IMR-90 (cell line): ENCODE measurements at regions not wholly inside any gene's neighbourhood (a gene's known extent, or its start where the extent isn't known, plus 50 kb on each side); places are given as distances from the start of the nearest gene placed in this dataset.

Source experiments
- ATAC-seq: fragments of 200-7000 bp; cut with Tn5 transposase; 2 replicates; pipeline ENCODE4 v1.9.1; 2020; ENCODE audit warnings: low read depth, mild to moderate bottlenecking, moderate library complexity
- BruUV-seq: library from RNA; stranded (reverse); fragments of 400-500 nt; replicated peaks from 2 replicates; lab custom pipeline; 2021; lab: Mats Ljungman, UMichigan
- CTCF ChIA-PET: fragments of 300-600 bp; formaldehyde crosslinking; extraction: SDS; loops from one replicate; lab custom pipeline; 2021; ENCODE audit warnings: antibody characterized with exemption; lab: Yijun Ruan, JAX
- POLR2A ChIA-PET: fragments of 300-600 bp; sonication (Branson Sonifier 250); formaldehyde crosslinking; loops from one replicate; lab custom pipeline; 2022; ENCODE audit warnings: antibody characterized with exemption; ENCODE audit not compliant: unreplicated experiment; lab: Charles Lee
- DNase-seq: peaks from one replicate; pipeline ENCODE4 v3.0.0; 2013
- H2AFZ ChIP-seq: replicated peaks from 2 replicates; pipeline ENCODE3; 2013; ENCODE audit warnings: low read length, mild to moderate bottlenecking; ENCODE audit not compliant: poor library complexity
- H2AK5ac ChIP-seq: 2 replicates; pipeline ENCODE4 v1.6.1; 2013; ENCODE audit warnings: low read depth, low read length, inconsistent platforms
- H2AK9ac ChIP-seq: replicated peaks from 2 replicates; pipeline ENCODE3; 2013; ENCODE audit warnings: mild to moderate bottlenecking, low read depth, low read length, moderate library complexity; ENCODE audit not compliant: poor library complexity
- H2BK120ac ChIP-seq: 2 replicates; pipeline ENCODE4 v1.6.1; 2013; ENCODE audit warnings: low read depth, low read length, inconsistent platforms
- H2BK15ac ChIP-seq: 3 replicates; pipeline ENCODE4 v1.6.1; 2013; ENCODE audit warnings: low read depth, low read length, inconsistent platforms
- H2BK20ac ChIP-seq: 2 replicates; pipeline ENCODE4 v1.6.1; 2013; ENCODE audit warnings: low read depth, mild to moderate bottlenecking, inconsistent platforms, low read length, moderate library complexity
- H2BK5ac ChIP-seq: 2 replicates; pipeline ENCODE4 v1.6.1; 2013; ENCODE audit warnings: mild to moderate bottlenecking, low read depth, low read length, inconsistent platforms; ENCODE audit not compliant: poor library complexity, severe bottlenecking
- H3K14ac ChIP-seq: replicated peaks from 2 replicates; pipeline ENCODE4 v1.6.1; 2013; ENCODE audit warnings: low read depth, low read length, inconsistent platforms
- H3K18ac ChIP-seq: 2 replicates; pipeline ENCODE4 v1.6.1; 2013; ENCODE audit warnings: low read depth, low read length, control low read depth
- H3K23ac ChIP-seq: 2 replicates; pipeline ENCODE4 v1.6.1; 2013; ENCODE audit warnings: low read depth, low read length, inconsistent platforms
- H3K27ac ChIP-seq: 2 replicates; pipeline ENCODE4 v1.5.1; 2013; ENCODE audit warnings: mild to moderate bottlenecking, control low read depth, low read length; ENCODE audit not compliant: insufficient read depth
- H3K27me3 ChIP-seq: 2 replicates; pipeline ENCODE4 v1.6.1; 2013; ENCODE audit warnings: low read length; ENCODE audit not compliant: control insufficient read depth, insufficient read depth
- H3K36me3 ChIP-seq: 2 replicates; pipeline ENCODE4 v1.6.1; 2013; ENCODE audit warnings: low read length, mixed read lengths; ENCODE audit not compliant: control insufficient read depth, insufficient read depth
- H3K4ac ChIP-seq: 2 replicates; pipeline ENCODE4 v1.6.1; 2013; ENCODE audit warnings: low read depth, low read length, inconsistent platforms
- H3K4me1 ChIP-seq: 2 replicates; pipeline ENCODE4 v1.6.1; 2013; ENCODE audit warnings: low read length, mixed read lengths; ENCODE audit not compliant: control insufficient read depth, insufficient read depth
- H3K4me2 ChIP-seq: 2 replicates; pipeline ENCODE4 v1.6.1; 2013; ENCODE audit warnings: low read depth, mild to moderate bottlenecking, control low read depth, low read length, moderate library complexity
- H3K4me3 ChIP-seq: 2 replicates; pipeline ENCODE4 v1.5.1; 2013; ENCODE audit warnings: low read depth, mild to moderate bottlenecking, control low read depth, low read length, moderate library complexity; ENCODE audit not compliant: insufficient read depth
- H3K56ac ChIP-seq: 2 replicates; pipeline ENCODE4 v1.6.1; 2013; ENCODE audit warnings: low read length, inconsistent platforms; ENCODE audit not compliant: insufficient read depth; ENCODE audit errors: extremely low read depth
- H3K79me1 ChIP-seq, 2 experiments: 2 replicates each; pipeline ENCODE4 v1.6.1; 2013; ENCODE audit warnings: low read length in 2 of 2, inconsistent platforms in 1 of 2, low read depth in 1 of 2
- H3K9ac ChIP-seq: 2 replicates; pipeline ENCODE4 v1.6.1; 2013; ENCODE audit warnings: low read depth, low read length, control low read depth
- H3K9me1 ChIP-seq: 2 replicates; pipeline ENCODE4 v1.6.1; 2013; ENCODE audit warnings: low read length, inconsistent platforms; ENCODE audit not compliant: insufficient read depth
- H3K9me3 ChIP-seq: 2 replicates; pipeline ENCODE4 v1.6.1; 2013; ENCODE audit warnings: low read length; ENCODE audit not compliant: control insufficient read depth, insufficient read depth
- H4K20me1 ChIP-seq: 2 replicates; pipeline ENCODE4 v1.6.1; 2013; ENCODE audit warnings: low read length, inconsistent platforms; ENCODE audit not compliant: insufficient read depth
- H4K5ac ChIP-seq: 2 replicates; pipeline ENCODE4 v1.6.1; 2013; ENCODE audit warnings: mild to moderate bottlenecking, low read depth, low read length, control low read depth
- H4K8ac ChIP-seq, 2 experiments: 2 replicates each; pipeline ENCODE4 v1.6.1; 2013; ENCODE audit warnings: low read depth in 2 of 2, low read length in 2 of 2, control low read depth in 1 of 2, inconsistent platforms in 1 of 2
- H4K91ac ChIP-seq: 2 replicates; pipeline ENCODE4 v1.6.1; 2013; ENCODE audit warnings: low read depth, low read length, inconsistent platforms; ENCODE audit not compliant: insufficient read depth
- BHLHE40 ChIP-seq: fragments of 150-350 bp; IDR thresholded peaks from 2 replicates; pipeline ENCODE4 v1.6.1; 2016; ENCODE audit warnings: mild to moderate bottlenecking, low read depth, low read length
- CHD1 ChIP-seq: IDR thresholded peaks from 2 replicates; pipeline ENCODE4 v1.6.1; 2012; ENCODE audit warnings: low read depth, low read length, improper control_type of control experiment
- CTCF ChIP-seq: conservative IDR thresholded peaks from 2 replicates; pipeline ENCODE4 v1.5.1; 2012; ENCODE audit warnings: mild to moderate bottlenecking, low read depth, low read length, improper control_type of control experiment
- FOS ChIP-seq: fragments of 150-350 bp; IDR thresholded peaks from 2 replicates; pipeline ENCODE4 v1.6.1; 2016; ENCODE audit warnings: low read depth, low read length
- MAZ ChIP-seq: IDR thresholded peaks from 2 replicates; pipeline ENCODE4 v1.6.1; 2012; ENCODE audit warnings: low read depth, mild to moderate bottlenecking, low read length, improper control_type of control experiment, moderate library complexity, borderline replicate concordance
- MXI1 ChIP-seq: IDR thresholded peaks from 2 replicates; pipeline ENCODE4 v1.6.1; 2012; ENCODE audit warnings: low read depth, mild to moderate bottlenecking, low read length, moderate library complexity, borderline replicate concordance
- POLR2A ChIP-seq: IDR thresholded peaks from 2 replicates; pipeline ENCODE4 v1.6.1; 2012; ENCODE audit warnings: mild to moderate bottlenecking, low read depth, low read length
- RAD21 ChIP-seq: IDR thresholded peaks from 2 replicates; pipeline ENCODE4 v1.6.1; 2012; ENCODE audit warnings: low read length, improper control_type of control experiment
- RCOR1 ChIP-seq: IDR thresholded peaks from 2 replicates; pipeline ENCODE4 v1.6.1; 2012; ENCODE audit warnings: mild to moderate bottlenecking, low read length, improper control_type of control experiment; ENCODE audit not compliant: insufficient replicate concordance
- RFX5 ChIP-seq: IDR thresholded peaks from 2 replicates; pipeline ENCODE4 v1.8.0; 2012; ENCODE audit warnings: low read depth, mild to moderate bottlenecking, low read length, moderate library complexity
- SMC3 ChIP-seq: fragments of 150-350 bp; IDR thresholded peaks from 2 replicates; pipeline ENCODE4 v1.6.1; 2016; ENCODE audit warnings: low read depth, mild to moderate bottlenecking, antibody characterized with exemption, low read length, moderate library complexity
- USF2 ChIP-seq: fragments of 150-350 bp; IDR thresholded peaks from 2 replicates; pipeline ENCODE4 v1.6.1; 2017; ENCODE audit warnings: mild to moderate bottlenecking, antibody characterized with exemption, low read length, low read depth
- WGBS, 2 experiments: methylation state at CpG; one replicate each; pipeline versions ENCODE4 v1.1.5 to v1.1.7; 2013; ENCODE audit warnings: missing lambda C conversion rate in 2 of 2; ENCODE audit not compliant: insufficient read length in 1 of 2; ENCODE audit errors: extremely low coverage in 2 of 2; 5-methylcytosine and 5-hydroxymethylcytosine counted together
- dilution Hi-C: fragments of 300-500 bp; cut with HindIII; formaldehyde crosslinking; loops from one replicate; pipeline ENCODE4 v1.14.3; 2018; ENCODE audit warnings: low sequenced_read_pairs; ENCODE audit not compliant: unreplicated experiment
- in situ Hi-C: fragments of 300-500 bp; cut with MboI; formaldehyde crosslinking; loops from 3 replicates; pipeline ENCODE4 v1.14.3; 2019; ENCODE audit warnings: low sequenced_read_pairs, inconsistent platforms, mixed read lengths
- intact Hi-C: fragments of 100-400 bp; cut with micrococcal nuclease; formaldehyde crosslinking; loops from 2 replicates; pipeline ENCODE4 v1.10.0; 2022

DNA sequence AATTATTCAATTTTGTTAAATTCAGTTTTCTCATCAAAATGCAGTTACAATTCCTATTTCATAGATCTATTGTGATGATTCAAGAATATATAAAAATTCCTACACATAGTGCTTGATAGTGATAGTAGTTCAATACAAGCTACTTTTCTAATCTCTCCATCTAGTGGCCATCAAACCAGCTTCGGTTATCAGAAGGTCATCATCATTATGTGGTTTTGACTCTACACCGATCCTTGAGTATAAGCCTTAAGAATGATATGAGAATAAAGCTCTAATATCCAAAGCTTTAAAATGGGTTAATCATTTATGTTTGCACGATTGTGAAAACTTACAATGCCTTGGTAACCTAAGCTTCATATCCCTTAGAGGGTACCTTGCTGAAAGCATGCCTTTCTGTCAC, 167.5 kb upstream of the PREP start:
- ChIA-PET POLR2A (no interaction called here), CTCF (no interaction called here)
- no peak for TF ChIP-seq SMC3
- TF ChIP-seq BHLHE40: no peak
- TF ChIP-seq RFX5: no peak
- no peak for TF ChIP-seq RAD21
- no peak for TF ChIP-seq MXI1
- TF ChIP-seq RCOR1: no peak
- TF ChIP-seq FOS: no peak
- TF ChIP-seq CTCF: no peak
- no peak for TF ChIP-seq MAZ
- TF ChIP-seq POLR2A: no peak
- TF ChIP-seq USF2: no peak
- no peak for TF ChIP-seq CHD1
- H3K18ac ChIP-seq: no peak overlapping the region
- dilution Hi-C loops: no loop called here
- no TSS peak for BruUV-seq
- H2BK120ac ChIP-seq: no peak overlapping the region
- no peak overlapping the region for H2BK20ac ChIP-seq
- no peak overlapping the region for H3K4ac ChIP-seq
- in situ Hi-C loops: no loop called here
- H3K14ac ChIP-seq: no peak overlapping the region
- no peaks in the 10 kb centered on the region for H3K36me3 ChIP-seq
- no peak overlapping the region for H3K4me3 ChIP-seq
- no peak overlapping the region for H2AK5ac ChIP-seq
- no peak overlapping the region for H3K56ac ChIP-seq
- no peak overlapping the region for H3K4me2 ChIP-seq
- DNase-seq: no peak
- H2AFZ ChIP-seq: no peak overlapping the region
- H3K27me3 ChIP-seq: no peaks in the 10 kb centered on the region
- ATAC-seq: no peak
- peaks cover 2% of the 10 kb centered on the region; the same call in 1 of the 2 replicates for H3K4me1 ChIP-seq
- no peak overlapping the region for H3K23ac ChIP-seq
- no peaks in the 10 kb centered on the region for H3K79me1 ChIP-seq
- no peak overlapping the region for H4K5ac ChIP-seq
- no peak overlapping the region for H3K9ac ChIP-seq
- no peaks in the 10 kb centered on the region for H4K20me1 ChIP-seq
- no peak overlapping the region for H4K91ac ChIP-seq
- no peak overlapping the region for H4K8ac ChIP-seq
- no peak overlapping the region for H2AK9ac ChIP-seq
- no peak overlapping the region for H3K27ac ChIP-seq
- no peaks in the 10 kb centered on the region for H3K9me3 ChIP-seq
- H2BK15ac ChIP-seq: no peak overlapping the region
- intact Hi-C loops: no loop called here
- no peaks in the 10 kb centered on the region for H3K9me1 ChIP-seq
- H2BK5ac ChIP-seq: no peak overlapping the region
- WGBS, 2 experiments: no CpG with 5 or more reads among the region's 3 CpGs
